KMS-11 (cell line): ENCODE measurements at regions not wholly inside any gene's neighbourhood (a gene's known extent, or its start where the extent isn't known, plus 50 kb on each side); places are given as distances from the start of the nearest gene placed in this dataset.

ENCODE experiments used
- H2AFZ ChIP-seq: fragments of 200-600 bp; sonication (generic); 2 replicates; pipeline ENCODE4 v1.6.1; 2016; ENCODE audit warnings: antibody characterized with exemption, mixed run types, low read depth
- H3K27ac ChIP-seq: fragments of 200-600 bp; sonication (generic); 2 replicates; pipeline ENCODE4 v1.6.1; 2016; ENCODE audit warnings: mild to moderate bottlenecking, mixed run types
- H3K27me3 ChIP-seq: fragments of 200-600 bp; sonication (generic); 2 replicates; pipeline ENCODE4 v1.6.1; 2017; ENCODE audit warnings: mild to moderate bottlenecking, low read depth, mixed run types, moderate library complexity; ENCODE audit not compliant: insufficient read depth
- H3K36me3 ChIP-seq: fragments of 200-600 bp; sonication (generic); 2 replicates; pipeline ENCODE4 v1.6.1; 2017; ENCODE audit warnings: mild to moderate bottlenecking, mixed run types; ENCODE audit not compliant: insufficient read depth
- H3K4me1 ChIP-seq: fragments of 200-600 bp; sonication (generic); 2 replicates; pipeline ENCODE4 v1.6.1; 2016; ENCODE audit warnings: mild to moderate bottlenecking, low read depth, mixed run types; ENCODE audit not compliant: poor library complexity, severe bottlenecking
- H3K4me2 ChIP-seq: fragments of 200-600 bp; sonication (generic); 2 replicates; pipeline ENCODE4 v1.7.0; 2016; ENCODE audit warnings: mild to moderate bottlenecking, mixed run types
- H3K4me3 ChIP-seq: fragments of 200-600 bp; sonication (generic); IDR thresholded peaks from 2 replicates; pipeline ENCODE4 v1.6.1; 2017; ENCODE audit warnings: low read depth, low read length, mixed read lengths; ENCODE audit not compliant: insufficient read depth
- H3K79me2 ChIP-seq: fragments of 200-600 bp; sonication (generic); 2 replicates; pipeline ENCODE4 v1.6.1; 2016; ENCODE audit warnings: low read depth, mixed run types; ENCODE audit not compliant: insufficient read depth
- H3K9ac ChIP-seq: fragments of 200-600 bp; sonication (generic); 2 replicates; pipeline ENCODE4 v1.6.1; 2016; ENCODE audit warnings: mild to moderate bottlenecking, mixed run types
- H4K20me1 ChIP-seq: fragments of 200-600 bp; sonication (generic); 2 replicates; pipeline ENCODE4 v1.6.1; 2016; ENCODE audit warnings: mild to moderate bottlenecking, mixed run types; ENCODE audit not compliant: insufficient read depth
- TF ChIP-seq, protein P1 (sequence below): fragments of 200-600 bp; sonication (generic); conservative IDR thresholded peaks from 2 replicates; pipeline ENCODE4 v1.6.1; 2017; ENCODE audit warnings: low read depth, mild to moderate bottlenecking, antibody characterized with exemption, low read length, moderate library complexity, mixed read lengths

DNA sequence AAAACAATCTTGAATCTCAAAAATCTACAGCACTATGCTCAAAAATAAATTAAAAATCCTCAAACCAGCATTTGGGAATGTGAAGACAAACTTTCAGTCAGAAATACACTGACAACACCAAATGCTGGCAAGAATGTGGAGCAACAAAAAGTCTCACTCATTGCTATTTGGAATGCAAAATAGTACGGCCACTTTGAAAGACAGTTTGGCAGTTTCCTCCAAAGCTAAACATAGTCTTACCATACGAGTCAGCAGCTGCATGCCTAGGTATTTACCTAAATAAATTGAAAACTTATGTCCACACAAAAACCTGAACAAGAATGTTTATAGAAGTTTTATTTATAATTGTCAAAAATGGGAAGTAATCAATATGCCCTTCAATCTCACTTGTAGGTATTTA is 904.2 kb upstream of the LRRC4C start:
- Histone ChIP-seq H3K27ac (no peak overlapping the region), H3K4me2 (no peak overlapping the region), H3K4me3 (no peak overlapping the region), H3K4me1 (no peaks in the 10 kb centered on the region), H3K36me3 (no peaks in the 10 kb centered on the region), H3K79me2 (no peaks in the 10 kb centered on the region), H2AFZ (no peak overlapping the region), H3K9ac (no peak overlapping the region), H4K20me1 (no peaks in the 10 kb centered on the region), H3K27me3 (no peaks in the 10 kb centered on the region)
- TF ChIP-seq, protein P1, sequence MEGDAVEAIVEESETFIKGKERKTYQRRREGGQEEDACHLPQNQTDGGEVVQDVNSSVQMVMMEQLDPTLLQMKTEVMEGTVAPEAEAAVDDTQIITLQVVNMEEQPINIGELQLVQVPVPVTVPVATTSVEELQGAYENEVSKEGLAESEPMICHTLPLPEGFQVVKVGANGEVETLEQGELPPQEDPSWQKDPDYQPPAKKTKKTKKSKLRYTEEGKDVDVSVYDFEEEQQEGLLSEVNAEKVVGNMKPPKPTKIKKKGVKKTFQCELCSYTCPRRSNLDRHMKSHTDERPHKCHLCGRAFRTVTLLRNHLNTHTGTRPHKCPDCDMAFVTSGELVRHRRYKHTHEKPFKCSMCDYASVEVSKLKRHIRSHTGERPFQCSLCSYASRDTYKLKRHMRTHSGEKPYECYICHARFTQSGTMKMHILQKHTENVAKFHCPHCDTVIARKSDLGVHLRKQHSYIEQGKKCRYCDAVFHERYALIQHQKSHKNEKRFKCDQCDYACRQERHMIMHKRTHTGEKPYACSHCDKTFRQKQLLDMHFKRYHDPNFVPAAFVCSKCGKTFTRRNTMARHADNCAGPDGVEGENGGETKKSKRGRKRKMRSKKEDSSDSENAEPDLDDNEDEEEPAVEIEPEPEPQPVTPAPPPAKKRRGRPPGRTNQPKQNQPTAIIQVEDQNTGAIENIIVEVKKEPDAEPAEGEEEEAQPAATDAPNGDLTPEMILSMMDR: no peak

DNA sequence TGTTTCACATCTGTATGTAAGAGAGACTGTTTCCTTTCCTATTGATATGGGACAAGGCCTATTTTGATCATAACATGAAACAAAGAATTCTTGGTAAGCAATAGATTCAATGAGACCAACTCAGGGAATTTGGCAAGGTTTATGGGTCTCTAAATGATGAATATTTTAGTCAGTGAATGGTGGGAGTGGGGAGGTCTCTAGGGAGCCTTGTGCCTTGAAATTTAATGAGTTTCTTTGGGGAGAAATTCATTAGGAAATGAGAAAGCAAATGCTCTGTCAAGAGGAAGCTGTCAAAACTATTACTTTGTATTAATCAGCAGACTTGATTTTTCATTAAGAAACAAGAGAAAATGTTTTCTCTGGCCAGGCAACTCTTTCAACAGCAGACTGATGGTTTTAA is 921.7 kb upstream of the API5 start:
- Histone ChIP-seq H3K4me3 (no peak overlapping the region), H3K4me1 (no peaks in the 10 kb centered on the region), H4K20me1 (no peaks in the 10 kb centered on the region), H3K27me3 (no peaks in the 10 kb centered on the region), H3K27ac (no peak overlapping the region), H3K9ac (no peak overlapping the region), H3K36me3 (no peaks in the 10 kb centered on the region), H2AFZ (no peak overlapping the region), H3K4me2 (no peak overlapping the region), H3K79me2 (no peaks in the 10 kb centered on the region)
- TF ChIP-seq, protein P1: no peak

DNA sequence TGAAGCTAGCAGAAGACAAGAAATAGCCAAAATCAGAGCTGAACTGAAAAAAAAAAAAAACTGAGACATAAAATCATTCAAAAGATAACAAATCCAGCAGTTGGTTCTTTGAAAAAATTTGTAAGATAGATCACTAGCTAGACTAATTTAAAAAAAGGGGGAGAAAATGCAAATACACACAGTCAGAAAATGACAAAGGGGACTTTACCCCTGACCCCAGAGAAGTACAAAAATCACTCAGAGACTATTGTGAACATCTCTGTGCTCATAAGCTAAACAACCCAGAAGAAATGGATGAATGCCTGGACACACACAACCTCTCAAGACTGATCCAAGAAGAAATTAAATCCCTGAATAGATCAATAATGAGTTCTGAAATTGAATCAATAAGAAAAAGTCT is 914.3 kb upstream of the API5 start:
- Histone ChIP-seq H3K4me2 (no peak overlapping the region), H3K79me2 (no peaks in the 10 kb centered on the region), H3K4me3 (no peak overlapping the region), H3K27me3 (no peaks in the 10 kb centered on the region), H3K4me1 (no peaks in the 10 kb centered on the region), H3K9ac (no peak overlapping the region), H3K27ac (no peak overlapping the region), H4K20me1 (no peaks in the 10 kb centered on the region), H2AFZ (no peak overlapping the region), H3K36me3 (no peaks in the 10 kb centered on the region)
- TF ChIP-seq, protein P1: no peak

DNA sequence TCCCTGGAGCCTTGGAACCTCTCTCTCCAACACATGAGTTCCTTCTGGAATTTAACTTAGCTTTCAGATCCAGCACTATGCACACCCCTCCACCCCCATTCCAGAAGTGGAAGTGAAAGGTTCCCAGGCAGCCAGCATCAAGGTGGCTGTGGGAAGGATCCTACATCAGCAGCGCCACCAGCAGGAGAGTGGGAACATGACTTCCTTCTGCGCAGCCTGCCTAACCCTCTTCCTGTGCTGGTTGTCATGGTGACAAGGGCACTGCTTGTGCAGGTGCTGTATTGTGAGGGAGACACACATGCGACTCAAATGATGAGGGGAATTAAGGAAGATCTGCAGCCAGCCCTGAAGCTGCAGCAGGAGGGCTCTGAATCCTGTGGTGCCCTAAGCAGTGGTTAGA is 904.5 kb upstream of the API5 start:
- Histone ChIP-seq H3K4me3 (no peak overlapping the region), H3K36me3 (no peaks in the 10 kb centered on the region), H3K9ac (no peak overlapping the region), H3K4me2 (no peak overlapping the region), H3K79me2 (no peaks in the 10 kb centered on the region), H2AFZ (no peak overlapping the region), H4K20me1 (no peaks in the 10 kb centered on the region), H3K4me1 (no peaks in the 10 kb centered on the region), H3K27ac (no peak overlapping the region), H3K27me3 (no peaks in the 10 kb centered on the region)
- TF ChIP-seq, protein P1: no peak; the same call in 1 of the 2 replicates
